GM18951 (cell line): ENCODE measurements at regions not wholly inside any gene's neighbourhood (a gene's known extent, or its start where the extent isn't known, plus 50 kb on each side); places are given as distances from the start of the nearest gene placed in this dataset.
"Not testable (repeated sequence)": the region's sequence is repeated elsewhere in the genome, so short reads cannot be mapped to it uniquely, and the experiment has no call there.

ENCODE experiments used
- in situ Hi-C: fragments of 300-500 bp; cut with MboI; formaldehyde crosslinking; loops from one replicate; pipeline ENCODE4 v1.12.0; 2022; ENCODE audit warnings: low sequenced_read_pairs, mixed read lengths, inconsistent platforms; ENCODE audit not compliant: unreplicated experiment

DNA sequence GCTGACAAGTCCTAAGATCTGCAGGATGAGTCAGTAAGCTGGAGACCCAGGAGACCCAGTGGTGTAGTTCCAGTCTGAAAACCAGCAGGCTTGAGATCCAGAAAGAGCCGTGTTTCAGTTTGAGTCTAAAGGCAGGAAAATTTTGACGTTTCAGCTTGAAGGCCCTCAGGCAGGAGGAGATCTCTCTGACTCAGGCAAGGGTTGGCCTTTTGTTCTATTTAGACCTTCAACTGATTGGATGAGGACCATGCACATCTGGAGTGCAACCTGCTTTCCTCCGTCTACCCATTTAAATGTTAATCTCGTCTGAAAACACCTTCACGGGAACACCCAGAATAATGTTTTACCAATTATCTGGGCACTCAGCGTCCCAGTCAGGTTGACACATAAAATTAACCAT, 69.5 kb downstream of the NPIPA7 start:
- in situ Hi-C loops: not testable (repeated sequence)

DNA sequence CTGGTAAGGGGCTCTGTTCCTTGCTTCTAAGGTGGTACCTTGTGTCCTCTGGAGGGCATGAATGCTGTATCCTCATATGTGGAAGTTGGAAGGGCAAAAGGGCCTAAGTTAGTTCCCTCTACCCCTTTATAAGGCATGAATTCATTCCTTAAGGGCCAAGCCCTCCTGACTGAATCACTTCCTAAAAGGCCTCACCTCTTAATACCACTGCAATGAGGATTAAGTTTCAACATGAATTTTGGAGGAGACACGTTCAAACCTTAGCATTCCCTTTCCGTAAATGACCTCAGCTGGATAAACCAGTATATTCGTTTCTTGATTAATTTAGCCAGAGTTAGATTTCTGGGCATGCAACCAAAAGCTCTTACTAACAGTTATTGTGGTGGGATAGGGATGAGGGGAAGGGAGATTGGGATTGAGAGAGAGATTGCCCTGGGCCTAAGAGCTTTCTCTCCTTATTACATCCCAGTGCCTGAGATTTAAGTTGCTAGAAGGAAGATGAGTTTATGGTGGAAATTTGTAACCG, 70.8 kb downstream of the NPIPA7 start:
- in situ Hi-C loops: loop anchor here (10.0 kb wide), 1 partner anchor 1145 kb away; no protein-coding TSS in a partner anchor

DNA sequence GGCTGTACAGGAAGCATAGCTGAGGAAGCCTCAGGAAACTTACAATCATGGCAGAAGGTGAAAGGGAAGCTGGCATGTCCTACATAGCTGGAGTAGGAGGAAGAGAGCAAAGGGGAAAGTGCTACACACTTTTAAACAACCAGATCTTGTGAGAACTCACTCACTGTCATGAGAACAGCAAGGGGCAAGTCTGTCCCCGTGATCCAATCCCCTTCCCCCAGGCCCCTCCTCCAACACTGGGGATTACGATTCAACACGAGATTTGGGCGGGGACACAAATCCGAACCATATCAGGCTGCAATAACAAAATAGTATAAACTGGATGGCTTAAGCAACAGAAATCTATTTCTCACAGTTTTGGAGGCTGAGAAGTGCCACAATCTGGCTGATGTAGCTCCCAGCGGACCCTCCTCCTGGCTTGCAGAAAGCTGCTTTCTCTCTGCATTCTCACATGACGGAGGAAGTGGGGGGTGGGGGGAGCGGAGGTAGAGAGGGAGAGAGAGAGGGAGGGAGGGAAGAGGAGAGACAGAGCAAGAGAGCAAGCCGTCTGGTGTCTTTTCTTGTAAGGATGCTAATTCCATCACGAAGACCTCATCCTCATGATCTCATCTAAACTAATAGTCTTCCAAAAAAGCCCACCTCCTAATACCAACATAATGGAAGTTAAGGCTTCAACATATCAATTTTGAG, 72.9 kb downstream of the NPIPA7 start:
- in situ Hi-C loops: loop anchor here (10.0 kb wide), 1 partner anchor 1147 kb away; no protein-coding TSS in a partner anchor

DNA sequence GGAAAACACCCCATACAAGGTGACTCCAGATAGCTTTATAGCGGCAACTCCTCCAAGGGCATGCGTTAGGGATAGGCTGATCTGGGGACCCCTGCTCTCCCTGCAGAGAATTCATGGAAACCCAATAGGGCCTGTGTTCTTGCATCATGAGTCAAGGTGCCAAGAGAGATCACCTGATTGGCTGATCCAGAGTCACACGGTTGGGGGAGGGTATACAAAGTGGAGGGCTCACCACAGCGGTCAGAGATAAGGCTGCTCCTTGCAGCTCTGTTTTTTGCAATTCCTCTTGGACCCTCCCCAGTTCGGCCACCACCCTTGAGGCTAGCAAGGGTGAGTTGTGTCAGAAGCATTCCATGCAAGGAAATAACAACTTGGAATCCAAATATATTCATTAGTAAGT, 79.6 kb downstream of the NPIPA7 start:
- in situ Hi-C loops: loop anchor here (10.0 kb wide), 1 partner anchor 1154 kb away; no protein-coding TSS in a partner anchor

DNA sequence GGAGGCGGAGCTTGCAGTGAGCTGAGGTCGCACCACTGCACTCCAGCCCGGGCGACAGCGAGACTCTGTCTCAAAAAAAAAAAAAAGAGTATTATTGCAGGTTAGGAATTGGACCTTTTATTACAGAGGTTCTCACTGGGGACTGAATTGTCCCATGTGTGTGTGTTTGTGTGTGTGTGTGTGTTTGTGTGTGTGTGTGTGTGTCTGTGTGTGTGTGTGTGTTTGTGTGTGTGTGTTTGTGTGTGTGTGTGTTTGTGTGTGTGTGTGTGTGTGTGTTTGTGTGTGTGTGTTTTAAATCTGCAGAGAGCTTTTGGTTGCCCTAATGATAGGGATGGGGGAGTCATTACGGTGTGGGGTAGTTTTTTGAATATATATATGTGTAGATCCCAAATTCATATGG, 84.9 kb downstream of the NPIPA7 start:
- in situ Hi-C loops: not testable (repeated sequence)

DNA sequence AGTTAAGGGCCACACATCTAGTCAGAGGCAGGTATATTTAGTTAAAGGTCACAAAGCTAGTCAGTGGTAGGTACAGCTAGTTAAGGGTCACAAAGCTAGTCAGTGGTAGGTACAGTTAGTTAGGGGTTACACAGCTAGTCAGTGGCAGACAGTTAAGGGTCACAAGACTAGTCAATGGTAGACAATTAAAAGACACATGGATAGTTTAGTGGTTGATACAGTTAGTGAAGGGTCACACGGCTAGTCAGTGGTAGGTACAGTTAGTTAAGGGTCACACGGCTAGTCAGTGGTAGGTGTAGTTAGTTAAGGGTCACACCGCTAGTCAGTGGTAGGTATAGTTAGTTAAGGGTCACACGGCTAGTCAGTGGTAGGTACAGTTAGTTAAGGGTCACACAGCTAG, 110.0 kb downstream of the NPIPA7 start:
- in situ Hi-C loops: not testable (repeated sequence)

DNA sequence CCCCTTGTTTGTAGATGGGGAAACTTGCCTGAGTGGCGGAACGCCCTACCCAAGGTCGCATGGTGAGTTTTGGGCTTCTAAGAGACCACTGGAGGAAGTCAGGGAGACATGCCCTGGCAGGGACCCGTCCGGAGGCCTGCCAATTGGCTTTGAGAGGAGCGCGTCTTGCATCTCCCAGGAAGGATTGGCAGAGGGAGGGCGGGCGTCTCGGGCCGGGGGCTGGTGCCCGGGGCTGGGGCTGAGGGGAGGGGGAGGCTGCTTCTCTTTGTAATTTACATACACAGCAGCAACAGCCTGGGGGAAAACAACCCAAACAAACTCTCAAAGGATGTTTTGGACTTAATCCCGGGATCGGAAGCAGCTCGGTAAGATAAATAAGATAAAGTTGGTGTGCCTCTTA, 110.5 kb downstream of the NPIPA7 start:
- in situ Hi-C loops: not testable (repeated sequence)

DNA sequence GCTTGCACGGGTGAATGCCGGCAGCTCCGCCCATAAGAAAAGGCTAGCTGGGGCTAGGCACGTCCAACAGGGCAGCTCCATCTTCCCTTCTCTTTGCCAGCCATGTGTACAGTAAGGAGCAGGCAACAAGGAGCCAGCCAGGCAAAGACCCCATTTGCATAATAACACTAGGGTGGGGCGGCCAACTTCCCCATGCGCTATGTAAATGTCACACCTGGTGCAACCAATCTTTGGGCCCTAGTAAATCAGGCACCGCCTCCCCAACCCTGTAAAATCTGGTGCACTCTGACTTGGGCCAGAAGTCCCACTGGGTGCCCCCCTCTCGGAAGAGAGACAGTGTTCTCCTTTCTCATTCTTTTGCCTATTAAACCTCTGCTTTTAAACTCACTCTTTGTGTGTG, 115.2 kb downstream of the NPIPA7 start:
- in situ Hi-C loops: not testable (repeated sequence)

DNA sequence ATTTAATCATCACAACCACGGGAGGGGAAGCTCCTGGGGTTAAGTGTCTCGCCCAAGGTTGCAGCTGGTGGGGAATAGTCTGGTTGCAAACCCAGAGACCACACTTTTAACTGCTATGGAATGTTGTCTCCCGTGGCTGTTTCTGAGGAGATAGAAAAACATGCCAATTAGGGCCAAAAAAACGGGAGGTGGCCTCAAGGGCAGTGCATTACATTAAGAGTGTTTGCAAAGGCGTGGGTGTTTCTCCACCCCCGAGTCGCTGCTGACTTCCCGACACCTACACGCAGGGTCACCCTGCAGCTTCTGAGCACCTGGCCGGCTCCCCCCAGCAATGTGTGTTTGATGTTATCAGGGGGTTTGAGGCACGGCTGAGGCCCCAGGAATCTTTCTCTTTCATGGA, 116.1 kb downstream of the NPIPA7 start:
- in situ Hi-C loops: not testable (repeated sequence)

DNA sequence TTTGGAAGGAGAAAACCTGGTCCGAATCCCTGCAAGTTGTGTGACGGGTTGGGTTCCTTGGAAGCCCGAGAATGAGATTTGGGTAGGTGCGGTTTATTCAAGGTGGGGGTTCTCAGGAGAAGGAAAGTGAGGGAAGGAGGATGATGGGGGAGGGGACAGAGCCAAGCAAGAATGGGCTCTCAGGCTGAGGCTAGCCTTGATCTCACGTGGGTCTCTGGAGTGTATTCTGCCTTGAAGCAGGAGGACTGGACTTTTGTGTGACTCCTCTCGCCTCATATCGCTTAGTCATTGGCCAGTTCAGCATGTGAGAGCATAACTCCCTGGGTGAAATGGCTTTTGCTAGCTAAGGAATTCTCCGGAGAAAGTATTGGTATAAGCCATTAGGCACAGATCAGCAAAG, 120.9 kb downstream of the NPIPA7 start:
- in situ Hi-C loops: not testable (repeated sequence)

DNA sequence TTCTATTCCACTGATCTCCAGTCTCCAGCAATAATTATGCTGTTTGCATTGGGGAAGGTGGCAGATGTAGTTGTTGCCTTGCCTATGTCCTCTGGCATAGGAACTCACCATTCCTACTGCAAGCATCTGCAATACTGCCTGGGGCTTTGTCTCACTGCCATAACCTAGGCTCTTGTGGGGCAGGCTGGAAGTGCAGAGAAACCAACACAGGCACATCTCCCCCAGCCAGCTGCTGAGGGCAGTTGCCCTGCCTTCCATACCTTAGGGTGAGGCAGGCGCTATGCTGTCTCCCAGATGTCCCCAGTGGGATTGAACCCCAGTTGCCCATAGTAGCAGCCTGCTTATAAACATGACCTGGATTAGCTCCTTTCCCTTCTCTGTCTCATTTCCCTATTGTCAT, 128.1 kb downstream of the NPIPA7 start:
- in situ Hi-C loops: not testable (repeated sequence)

DNA sequence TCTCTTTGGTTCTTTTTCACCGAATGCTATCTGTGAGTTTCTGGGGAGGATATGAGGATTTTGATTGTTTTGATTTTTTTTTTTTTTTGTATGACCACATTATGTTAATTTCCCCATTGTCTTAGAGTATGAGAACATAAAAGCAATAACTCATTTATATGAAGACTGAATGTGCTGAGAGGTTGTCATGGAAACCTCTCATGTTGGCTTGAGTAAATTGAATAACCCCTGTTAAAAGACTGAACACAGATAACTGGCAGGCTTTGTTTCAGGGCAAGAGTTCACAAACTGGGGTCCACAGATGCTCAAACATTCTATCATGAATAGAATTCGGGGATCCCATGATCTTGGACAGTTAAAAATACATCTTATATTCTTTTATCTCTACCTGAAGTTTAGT, 129.4 kb downstream of the NPIPA7 start:
- in situ Hi-C loops: not testable (repeated sequence)

DNA sequence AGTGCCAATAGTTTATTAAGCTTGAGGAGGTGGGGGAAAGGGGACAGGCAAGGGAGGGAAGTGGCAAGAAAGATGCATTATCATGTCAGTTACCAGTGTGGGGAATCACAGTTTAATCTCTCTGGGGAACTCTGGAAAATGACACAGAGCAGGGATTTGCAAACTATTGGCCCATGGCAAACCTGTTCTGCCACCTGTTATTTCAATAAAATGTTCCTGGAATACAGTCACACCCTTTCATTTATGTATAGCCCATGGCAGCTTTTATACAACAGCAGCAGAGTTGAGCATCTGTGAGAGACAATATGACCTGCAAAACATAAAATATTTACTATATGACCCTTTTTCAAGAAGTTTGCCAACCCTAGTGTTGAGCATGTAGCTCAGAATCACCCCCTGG, 140.5 kb downstream of the NPIPA7 start:
- in situ Hi-C loops: not testable (repeated sequence)

DNA sequence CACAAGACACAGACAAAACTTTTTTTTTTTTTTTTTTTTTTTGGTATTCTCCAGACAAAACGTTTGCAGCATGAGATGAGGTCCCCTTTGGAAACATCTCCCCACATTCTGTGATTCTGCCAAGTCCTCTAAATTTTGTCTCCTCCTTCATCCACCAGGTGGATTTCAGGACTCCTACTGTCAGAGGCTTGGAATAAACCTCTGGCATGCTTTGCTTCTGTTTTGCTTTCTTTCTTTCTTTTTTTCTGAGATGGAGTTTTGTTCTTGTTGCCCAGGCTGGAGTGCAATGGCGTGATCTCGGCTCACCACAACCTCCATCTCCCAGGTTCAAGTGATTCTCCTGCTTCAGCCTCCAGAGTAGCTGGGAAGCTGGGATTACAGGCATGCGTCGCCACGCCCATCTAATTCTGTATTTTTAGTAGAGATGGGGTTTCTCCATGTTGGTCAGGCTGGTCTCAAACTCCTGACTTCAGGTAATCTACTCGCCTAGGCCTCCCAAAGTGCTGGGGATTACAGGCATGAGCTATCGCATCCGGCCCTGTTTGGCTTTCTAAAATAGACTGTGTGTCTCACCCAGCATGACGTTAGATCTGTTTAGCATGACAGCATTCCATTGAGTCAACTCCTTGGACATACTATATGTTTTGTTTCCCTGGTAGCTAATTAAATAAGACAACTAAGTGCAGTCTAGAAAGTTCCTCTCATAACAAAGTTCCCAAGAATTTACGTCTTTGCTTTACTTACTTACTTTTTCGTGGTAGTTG, 142.5 kb downstream of the NPIPA7 start:
- in situ Hi-C loops: not testable (repeated sequence)

DNA sequence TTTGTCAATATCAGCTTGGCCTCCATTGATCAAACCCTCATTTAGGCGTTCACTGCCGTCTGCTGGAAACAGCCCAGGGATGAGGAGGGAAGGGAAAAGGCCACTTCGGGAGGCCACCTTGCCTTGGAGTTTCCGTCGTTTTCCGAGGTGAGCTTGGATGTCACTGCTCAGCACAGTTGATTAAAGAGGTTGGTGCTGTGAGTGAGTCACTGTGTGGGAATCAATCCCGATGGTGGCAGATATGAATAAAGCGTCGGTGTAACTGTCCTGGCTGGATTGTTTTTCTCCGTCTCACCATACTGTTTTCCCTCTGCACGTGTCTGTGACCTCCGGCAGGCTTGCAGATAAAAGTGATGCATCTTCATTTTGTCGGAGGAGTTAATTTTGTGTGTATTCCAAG, 148.1 kb downstream of the NPIPA7 start:
- in situ Hi-C loops: loop anchor here (25.0 kb wide), 1 partner anchor 1635 kb away; no protein-coding TSS in a partner anchor

DNA sequence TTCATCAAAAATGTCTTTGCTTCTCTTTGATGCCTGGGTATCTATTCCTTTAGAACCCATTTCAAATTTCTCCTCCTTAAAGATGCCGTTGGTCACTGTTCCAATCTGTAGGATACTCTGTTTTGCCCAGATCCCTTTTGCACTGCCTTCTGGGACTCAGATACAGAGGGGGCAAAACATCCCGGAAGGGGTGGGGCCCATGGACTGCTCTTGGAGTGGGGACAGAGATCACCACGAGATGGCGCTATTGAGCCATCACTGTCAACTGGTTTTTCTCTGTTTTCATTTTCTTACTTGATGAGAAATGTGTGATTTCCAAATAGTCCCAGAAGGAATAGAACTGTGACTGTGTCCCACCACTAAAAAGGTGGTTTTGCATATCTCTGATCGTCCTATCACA, 151.8 kb downstream of the NPIPA7 start:
- in situ Hi-C loops: loop anchor here (25.0 kb wide), 1 partner anchor 1632 kb away; no protein-coding TSS in a partner anchor

DNA sequence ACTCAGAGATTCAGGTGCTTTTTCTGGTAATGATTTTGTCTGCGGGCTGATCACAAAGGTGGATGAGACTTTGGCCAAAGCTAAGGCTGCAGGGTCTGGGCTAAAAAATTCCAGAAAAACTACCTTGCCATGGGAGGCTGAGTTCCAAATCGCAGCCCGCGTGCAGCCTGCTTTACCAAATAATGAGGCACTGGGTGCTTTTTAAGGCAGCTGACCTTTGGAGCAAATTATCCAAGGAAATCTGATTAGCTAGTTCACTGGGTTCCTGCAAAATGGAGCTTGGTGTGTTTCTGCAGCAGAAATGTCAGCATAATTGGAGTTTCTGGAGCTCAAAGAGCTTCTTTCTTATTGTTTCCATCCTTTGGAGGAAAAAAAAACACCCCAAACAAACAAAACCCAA, 156.6 kb downstream of the NPIPA7 start:
- in situ Hi-C loops: loop anchor here (25.0 kb wide), 1 partner anchor 1627 kb away; no protein-coding TSS in a partner anchor

DNA sequence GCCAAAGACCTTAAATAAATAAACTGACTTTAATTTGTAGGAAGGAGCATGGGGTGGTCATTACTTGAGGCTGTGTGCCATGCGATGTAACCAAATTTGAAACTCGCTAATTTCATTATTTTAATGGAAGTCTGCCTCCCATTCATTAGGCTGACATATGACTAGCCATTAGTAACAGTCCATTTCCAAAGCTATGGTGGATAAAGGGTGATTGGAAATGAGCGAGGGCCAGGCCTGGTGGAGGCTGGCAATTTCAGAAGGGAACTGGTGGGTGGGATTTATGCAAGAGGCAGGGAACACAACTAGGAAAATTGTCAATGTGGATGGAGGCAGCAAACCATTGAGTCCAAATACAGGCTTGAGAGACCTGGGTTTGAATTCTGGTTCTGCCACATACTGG, 157.2 kb downstream of the NPIPA7 start:
- in situ Hi-C loops: loop anchor here (25.0 kb wide), 1 partner anchor 1626 kb away; no protein-coding TSS in a partner anchor

DNA sequence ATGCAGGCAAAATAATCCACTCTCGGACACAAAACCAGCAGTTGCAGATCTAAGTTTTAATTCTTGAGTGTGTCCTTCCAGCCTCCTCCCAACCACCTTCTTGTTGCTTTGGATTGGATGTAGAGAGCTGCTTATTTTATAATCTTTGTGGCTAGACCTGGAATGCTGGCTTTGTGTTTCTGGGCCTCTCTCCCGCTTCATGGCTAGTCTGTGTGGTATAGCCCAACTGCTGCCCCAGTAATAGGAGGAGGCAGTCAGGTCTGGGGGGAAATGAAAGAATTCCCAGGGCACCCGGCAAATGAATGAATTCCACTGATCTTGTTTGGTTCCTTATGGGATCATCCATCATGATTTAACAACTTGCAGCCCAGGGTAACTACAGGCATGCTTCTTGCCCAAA, 170.8 kb downstream of the NPIPA7 start:
- in situ Hi-C loops: loop anchor here (25.0 kb wide), 1 partner anchor 1613 kb away; no protein-coding TSS in a partner anchor

DNA sequence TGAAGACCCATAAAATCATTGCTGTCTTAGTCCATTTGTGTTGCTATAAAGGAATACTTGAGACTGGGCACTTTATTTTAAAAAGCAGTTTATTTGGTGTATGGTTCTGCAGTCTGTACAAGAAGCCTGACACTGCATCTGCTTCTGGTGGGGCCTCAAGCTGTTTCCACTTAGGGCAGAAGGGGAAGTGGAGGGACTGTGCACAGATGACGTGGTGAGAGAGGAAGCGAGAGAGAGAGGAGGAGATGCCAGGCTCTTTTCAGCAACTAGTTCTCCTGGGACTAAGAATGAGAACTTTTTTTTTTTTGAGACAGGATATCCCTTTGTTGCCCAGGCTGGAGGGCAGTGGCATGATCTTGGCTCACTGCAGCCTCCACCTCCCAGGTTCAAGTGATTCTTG, 171.9 kb downstream of the NPIPA7 start:
- in situ Hi-C loops: not testable (repeated sequence)
